Psoas muscle (tissue), 7 donors: ENCODE measurements at regions not wholly inside any gene's neighbourhood (a gene's known extent, or its start where the extent isn't known, plus 50 kb on each side); places are given as distances from the start of the nearest gene placed in this dataset.

Source experiments
- ATAC-seq, 4 donors: fragments of 200-7000 bp; cut with Tn5 transposase; one replicate each; pipeline ENCODE4 v1.9.1; 2020; ENCODE audit warnings: moderate library complexity in 3 of 4, mild to moderate bottlenecking in 2 of 4
- DNase-seq, 2 donors: peaks; one replicate each; pipeline ENCODE4 v3.0.0-alpha.2; 2020
- H3K27ac ChIP-seq: fragments of 200-600 bp; one replicate; pipeline ENCODE4 v1.8.0; 2022
- H3K27me3 ChIP-seq, 3 donors: fragments of 200-600 bp in 1 of 3; one replicate each; pipeline versions ENCODE4 v1.6.1 to v1.8.0; 2013 to 2022; ENCODE audit warnings: low read length in 2 of 3, mild to moderate bottlenecking in 2 of 3, moderate library complexity in 1 of 3; ENCODE audit not compliant: insufficient read depth in 3 of 3
- H3K36me3 ChIP-seq, 2 donors: fragments of 200-600 bp in 1 of 2; one replicate each; pipeline versions ENCODE4 v1.6.1 to v1.8.0; 2013 to 2022; ENCODE audit warnings: low read depth in 1 of 2, mild to moderate bottlenecking in 1 of 2, moderate library complexity in 1 of 2; ENCODE audit not compliant: insufficient read depth in 1 of 2
- H3K4me1 ChIP-seq: fragments of 200-600 bp; one replicate; pipeline ENCODE4 v1.8.0; 2022
- H3K4me3 ChIP-seq: fragments of 200-600 bp; one replicate; pipeline ENCODE4 v1.8.0; 2022; ENCODE audit warnings: mild to moderate bottlenecking
- H3K9me3 ChIP-seq: fragments of 200-600 bp; one replicate; pipeline ENCODE4 v1.8.0; 2022
- WGBS, 3 donors: extraction: QIAGEN DNeasy Blood & Tissue Kit; methylation state at CpG; one replicate each; pipeline versions ENCODE4 v1.1.6 to v1.1.7; 2013; 5-methylcytosine and 5-hydroxymethylcytosine counted together
- intact Hi-C, 2 donors: fragments of 100-400 bp; cut with DNase I; formaldehyde crosslinking; loops; one replicate each; pipeline versions ENCODE4 v1.11.0 to v1.14.2; 2022
- TF ChIP-seq, protein P1 (sequence below): fragments of 200-600 bp; IDR thresholded peaks from one replicate; pipeline ENCODE4 v1.8.0; 2022; ENCODE audit warnings: antibody characterized with exemption
- donor health status: healthy with polysubstance abuse.
- donor health status: DM: no; HTN: no; CAD: no; lungs with moderate emphysema.
- donor health status: Bipolar disorder and iron deficiency.
- donor health status: healthy.
- donor health status: DM: yes; HTN: yes; CAD: no.
- donor health status: DM: no; HTN: no; CAD: no.
- donor health status: DM: yes; HTN: yes; CAD: no.

- Histone ChIP-seq H3K27me3 (no peaks in the 10 kb centered on the region), H3K27ac (no peak overlapping the region), H3K9me3 (no peaks in the 10 kb centered on the region), H3K4me1 (no peaks in the 10 kb centered on the region), H3K36me3 (no peaks in the 10 kb centered on the region), H3K4me3 (no peak overlapping the region)
- ATAC-seq (no peak), DNase-seq (no peak)
- TF ChIP-seq, protein P1, sequence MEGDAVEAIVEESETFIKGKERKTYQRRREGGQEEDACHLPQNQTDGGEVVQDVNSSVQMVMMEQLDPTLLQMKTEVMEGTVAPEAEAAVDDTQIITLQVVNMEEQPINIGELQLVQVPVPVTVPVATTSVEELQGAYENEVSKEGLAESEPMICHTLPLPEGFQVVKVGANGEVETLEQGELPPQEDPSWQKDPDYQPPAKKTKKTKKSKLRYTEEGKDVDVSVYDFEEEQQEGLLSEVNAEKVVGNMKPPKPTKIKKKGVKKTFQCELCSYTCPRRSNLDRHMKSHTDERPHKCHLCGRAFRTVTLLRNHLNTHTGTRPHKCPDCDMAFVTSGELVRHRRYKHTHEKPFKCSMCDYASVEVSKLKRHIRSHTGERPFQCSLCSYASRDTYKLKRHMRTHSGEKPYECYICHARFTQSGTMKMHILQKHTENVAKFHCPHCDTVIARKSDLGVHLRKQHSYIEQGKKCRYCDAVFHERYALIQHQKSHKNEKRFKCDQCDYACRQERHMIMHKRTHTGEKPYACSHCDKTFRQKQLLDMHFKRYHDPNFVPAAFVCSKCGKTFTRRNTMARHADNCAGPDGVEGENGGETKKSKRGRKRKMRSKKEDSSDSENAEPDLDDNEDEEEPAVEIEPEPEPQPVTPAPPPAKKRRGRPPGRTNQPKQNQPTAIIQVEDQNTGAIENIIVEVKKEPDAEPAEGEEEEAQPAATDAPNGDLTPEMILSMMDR: no peak
- intact Hi-C loops: no loop called here
- 88 to 97% (median 94%) methylated on average over 3 of the region's 3 CpGs for WGBS, 3 donors
These were observed 149.0 kb downstream of the AASDH start for GRCh38 chr4:56238251-56238650.

- no peak overlapping the region for H3K27ac ChIP-seq
- intact Hi-C loops: no loop called here
- no peak for DNase-seq
- H3K36me3 ChIP-seq: no peaks in the 10 kb centered on the region
- WGBS, 3 donors: 82 to 87% (median 86%) methylated on average over 4 of the region's 4 CpGs
- no peak overlapping the region for H3K4me3 ChIP-seq
- TF ChIP-seq, protein P1: no peak
- no peaks in the 10 kb centered on the region for H3K27me3 ChIP-seq
- ATAC-seq: no peak
- H3K9me3 ChIP-seq: no peaks in the 10 kb centered on the region
- no peaks in the 10 kb centered on the region for H3K4me1 ChIP-seq
These were observed 151.6 kb downstream of the AASDH start for GRCh38 chr4:56235725-56236124.

- Histone ChIP-seq H3K36me3 (no peaks in the 10 kb centered on the region), H3K27ac (no peak overlapping the region), H3K27me3 (no peaks in the 10 kb centered on the region), H3K4me3 (no peak overlapping the region), H3K9me3 (no peaks in the 10 kb centered on the region), H3K4me1 (no peaks in the 10 kb centered on the region)
- 78 to 85% (median 80%) methylated on average over 3 of the region's 3 CpGs for WGBS, 3 donors
- TF ChIP-seq, protein P1: no peak
- intact Hi-C loops: no loop called here
- no peak for DNase-seq
- no peak for ATAC-seq
These were observed 152.3 kb downstream of the AASDH start for GRCh38 chr4:56235011-56235410.

- intact Hi-C loops: no loop called here
- Histone ChIP-seq H3K36me3 (no peaks in the 10 kb centered on the region), H3K9me3 (no peaks in the 10 kb centered on the region), H3K27ac (no peak overlapping the region), H3K4me3 (no peak overlapping the region), H3K4me1 (no peaks in the 10 kb centered on the region), H3K27me3 (no peaks in the 10 kb centered on the region)
- 93 to 97% (median 96%) methylated on average over 1 of the region's 1 CpG for WGBS, 3 donors
- ATAC-seq (no peak), DNase-seq (no peak)
- TF ChIP-seq, protein P1: no peak
These were observed 153.2 kb downstream of the AASDH start for GRCh38 chr4:56234098-56234497.

DNA sequence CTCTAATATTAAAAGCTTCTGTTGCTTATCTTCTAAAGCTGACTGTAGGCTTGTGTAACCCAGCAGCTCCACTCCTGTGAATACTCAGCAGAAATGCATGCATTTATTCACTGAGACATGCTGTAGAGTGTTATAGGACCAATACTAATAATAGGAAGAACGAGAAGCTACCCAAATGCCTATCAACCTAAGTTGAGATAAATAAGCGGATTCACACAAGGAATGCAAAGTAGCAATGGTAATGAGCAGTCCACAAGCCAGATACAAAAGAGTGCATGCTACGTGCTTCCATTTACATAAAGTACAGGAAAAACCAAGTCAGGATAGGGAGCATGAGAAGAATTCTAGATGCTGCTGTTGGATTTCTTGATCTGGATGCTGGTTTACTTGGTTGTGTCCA lies 155.9 kb downstream of the AASDH start:
- Histone ChIP-seq H3K27ac (no peak overlapping the region), H3K36me3 (no peaks in the 10 kb centered on the region), H3K4me3 (no peak overlapping the region), H3K4me1 (no peaks in the 10 kb centered on the region), H3K9me3 (no peaks in the 10 kb centered on the region), H3K27me3 (no peaks in the 10 kb centered on the region)
- DNase-seq: no peak
- no peak for ATAC-seq
- 82 to 96% (median 95%) methylated on average over 3 of the region's 3 CpGs for WGBS, 3 donors
- intact Hi-C loops: no loop called here
- TF ChIP-seq, protein P1: no peak
